Thyroid gland (tissue), 4 donors: ENCODE measurements at regions not wholly inside any gene's neighbourhood (a gene's known extent, or its start where the extent isn't known, plus 50 kb on each side); places are given as distances from the start of the nearest gene placed in this dataset.

Experiments
- DNase-seq, 2 donors: peaks; one replicate each; pipeline ENCODE4 v3.0.0-alpha.2; 2019
- H3K27ac ChIP-seq, 3 donors: fragments of 200-600 bp; sonication (generic); 1 replicate in 2 of 3; 2 replicates in 1 of 3; pipeline ENCODE4 v1.5.1; 2016 to 2019; ENCODE audit warnings: mild to moderate bottlenecking in 1 of 3, moderate library complexity in 1 of 3
- H3K27me3 ChIP-seq: fragments of 200-600 bp; sonication (generic); one replicate; pipeline ENCODE4 v1.5.1; 2019
- H3K36me3 ChIP-seq, 2 donors: fragments of 200-600 bp; sonication (generic); one replicate each; pipeline ENCODE4 v1.5.1; 2016 to 2019
- H3K4me1 ChIP-seq, 2 donors: fragments of 200-600 bp; sonication (generic); one replicate each; pipeline ENCODE4 v1.5.1; 2017 to 2019
- H3K4me3 ChIP-seq, 3 donors: fragments of 200-600 bp; sonication (generic); replicated peaks in 1 of 3; 1 replicate in 2 of 3; 2 replicates in 1 of 3; pipeline ENCODE4 v1.5.1; 2016; ENCODE audit warnings: mild to moderate bottlenecking in 1 of 3
- H3K9me3 ChIP-seq: fragments of 200-600 bp; sonication (generic); one replicate; pipeline ENCODE4 v1.5.1; 2017
- POLR2A ChIP-seq, 2 donors: fragments of 450-650 bp; IDR thresholded peaks; one replicate each; pipeline ENCODE4 v1.6.1; 2017; ENCODE audit warnings: antibody characterized with exemption in 2 of 2, mild to moderate bottlenecking in 2 of 2, moderate library complexity in 1 of 2
- WGBS, 2 donors: methylation state at CpG; one replicate each; pipeline ENCODE4 v1.1.5; 2017; 5-methylcytosine and 5-hydroxymethylcytosine counted together
- intact Hi-C: fragments of 100-400 bp; cut with DNase I; formaldehyde crosslinking; loops from one replicate; pipeline ENCODE4 v1.15.1; 2023
- TF ChIP-seq, protein P1 (sequence below), 6 experiments: fragments of 200-600 bp in 3 of 6; fragments of 450-650 bp in 3 of 6; sonication (generic) in 3 of 6; IDR thresholded peaks; one replicate each; pipeline ENCODE4 v1.5.1; 2016 to 2019; ENCODE audit warnings: antibody characterized with exemption in 6 of 6, mild to moderate bottlenecking in 2 of 6, inconsistent platforms in 1 of 6, moderate library complexity in 1 of 6

DNA sequence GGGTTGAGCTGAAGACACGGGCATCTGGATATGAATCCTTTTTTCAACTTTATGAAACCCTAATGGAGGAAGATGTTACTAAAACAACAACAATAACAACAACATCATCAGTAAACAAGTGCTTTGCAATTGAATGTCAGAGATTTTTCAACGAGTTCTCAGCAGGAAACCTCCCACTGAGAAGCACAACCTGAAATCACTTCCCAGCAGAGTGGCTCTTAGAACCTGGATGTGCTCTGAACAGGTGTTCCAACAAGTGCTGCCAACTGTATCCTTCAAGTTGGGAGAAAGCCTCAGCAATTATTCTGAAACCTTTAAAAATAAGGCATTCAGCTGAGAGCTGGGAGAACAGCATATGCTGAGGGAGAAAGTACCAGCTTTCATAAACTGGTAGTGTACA is 1622.7 kb upstream of the CELF4 start:
- DNase-seq: no peak
- Histone ChIP-seq H3K27me3 (no peaks in the 10 kb centered on the region), H3K4me3 (no peak overlapping the region), H3K36me3 (no peaks in the 10 kb centered on the region), H3K9me3 (no peaks in the 10 kb centered on the region), H3K4me1 (no peaks in the 10 kb centered on the region), H3K27ac (no peak overlapping the region)
- no peak for TF ChIP-seq POLR2A (IDR thresholded peaks at IDR 0.05)
- TF ChIP-seq, protein P1, sequence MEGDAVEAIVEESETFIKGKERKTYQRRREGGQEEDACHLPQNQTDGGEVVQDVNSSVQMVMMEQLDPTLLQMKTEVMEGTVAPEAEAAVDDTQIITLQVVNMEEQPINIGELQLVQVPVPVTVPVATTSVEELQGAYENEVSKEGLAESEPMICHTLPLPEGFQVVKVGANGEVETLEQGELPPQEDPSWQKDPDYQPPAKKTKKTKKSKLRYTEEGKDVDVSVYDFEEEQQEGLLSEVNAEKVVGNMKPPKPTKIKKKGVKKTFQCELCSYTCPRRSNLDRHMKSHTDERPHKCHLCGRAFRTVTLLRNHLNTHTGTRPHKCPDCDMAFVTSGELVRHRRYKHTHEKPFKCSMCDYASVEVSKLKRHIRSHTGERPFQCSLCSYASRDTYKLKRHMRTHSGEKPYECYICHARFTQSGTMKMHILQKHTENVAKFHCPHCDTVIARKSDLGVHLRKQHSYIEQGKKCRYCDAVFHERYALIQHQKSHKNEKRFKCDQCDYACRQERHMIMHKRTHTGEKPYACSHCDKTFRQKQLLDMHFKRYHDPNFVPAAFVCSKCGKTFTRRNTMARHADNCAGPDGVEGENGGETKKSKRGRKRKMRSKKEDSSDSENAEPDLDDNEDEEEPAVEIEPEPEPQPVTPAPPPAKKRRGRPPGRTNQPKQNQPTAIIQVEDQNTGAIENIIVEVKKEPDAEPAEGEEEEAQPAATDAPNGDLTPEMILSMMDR (IDR thresholded peaks at IDR 0.05): no peak
- intact Hi-C loops: no loop called here
- 34 to 48% methylated on average over 2 of the region's 2 CpGs for WGBS, 2 donors

DNA sequence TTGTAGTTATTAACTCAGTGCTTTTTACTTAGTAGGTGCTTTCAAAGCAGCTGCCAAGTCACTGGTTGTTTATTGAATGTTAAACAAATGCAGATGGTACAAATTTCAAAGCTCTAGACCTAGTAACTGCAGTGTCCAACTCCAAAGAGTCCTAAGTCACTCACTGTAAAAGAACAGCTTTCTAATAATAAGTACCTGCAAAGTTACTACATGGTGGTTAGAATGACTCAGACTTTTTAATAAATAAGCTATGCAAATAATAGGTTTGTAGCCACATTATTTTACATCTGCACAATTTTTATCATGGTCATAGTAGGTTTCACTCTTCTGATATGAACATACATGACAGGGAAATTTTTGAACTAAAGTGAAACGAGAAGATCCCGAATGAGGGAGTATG is 1620.4 kb upstream of the CELF4 start:
- intact Hi-C loops: no loop called here
- Histone ChIP-seq H3K9me3 (no peaks in the 10 kb centered on the region), H3K27me3 (no peaks in the 10 kb centered on the region), H3K4me3 (no peak overlapping the region), H3K27ac (no peak overlapping the region), H3K4me1 (no peaks in the 10 kb centered on the region), H3K36me3 (no peaks in the 10 kb centered on the region)
- TF ChIP-seq POLR2A (IDR thresholded peaks at IDR 0.05): no peak
- TF ChIP-seq, protein P1 (IDR thresholded peaks at IDR 0.05): no peak
- DNase-seq: no peak
- WGBS, 2 donors: 90 to 97% methylated on average over 2 of the region's 2 CpGs

DNA sequence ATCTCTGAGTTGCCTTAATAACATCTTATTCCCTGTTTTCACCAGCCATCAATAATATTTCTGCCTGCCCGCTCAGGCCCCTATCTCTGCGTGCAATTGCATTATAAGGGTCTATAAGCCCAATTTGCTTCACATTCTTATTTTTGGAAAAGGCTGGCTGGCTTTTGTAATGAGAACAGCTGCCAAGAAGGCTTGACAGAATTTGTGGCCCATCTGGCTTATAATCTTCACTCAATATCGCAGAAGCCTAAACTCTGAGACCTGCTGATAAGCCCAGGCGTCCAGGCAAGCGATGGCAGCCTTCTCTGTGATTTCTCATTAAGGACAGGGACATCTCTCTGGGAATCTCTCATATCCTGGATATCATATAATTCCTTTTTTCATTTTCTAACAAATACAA is 1618.6 kb upstream of the CELF4 start:
- Histone ChIP-seq H3K27ac (no peak overlapping the region), H3K4me1 (no peaks in the 10 kb centered on the region), H3K4me3 (no peak overlapping the region), H3K9me3 (no peaks in the 10 kb centered on the region), H3K36me3 (no peaks in the 10 kb centered on the region), H3K27me3 (no peaks in the 10 kb centered on the region)
- intact Hi-C loops: no loop called here
- TF ChIP-seq, protein P1 (IDR thresholded peaks at IDR 0.05): no peak
- TF ChIP-seq POLR2A (IDR thresholded peaks at IDR 0.05): no peak
- 93 to 94% methylated on average over 5 of the region's 5 CpGs for WGBS, 2 donors
- no peak for DNase-seq

DNA sequence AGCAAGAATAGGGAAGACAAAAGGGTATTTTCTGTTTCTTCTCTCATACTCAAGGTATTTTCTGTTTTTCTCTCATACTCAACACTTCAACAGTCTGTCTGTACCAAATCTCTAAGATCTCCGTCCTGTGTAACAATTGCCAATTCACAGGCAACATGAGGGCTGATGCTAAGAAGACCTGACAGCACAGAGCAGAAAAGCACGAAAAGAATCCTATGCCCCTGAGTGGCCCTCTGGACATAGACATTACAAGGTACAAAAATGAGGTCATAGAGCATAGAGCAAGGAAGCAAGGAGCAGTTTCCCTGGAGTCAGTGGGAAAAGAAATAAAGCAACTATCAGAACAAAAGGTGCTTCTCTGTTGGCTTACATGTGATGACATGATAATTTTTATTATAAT is 1612.6 kb upstream of the CELF4 start:
- TF ChIP-seq, protein P1 (IDR thresholded peaks at IDR 0.05): no peak
- no peak for TF ChIP-seq POLR2A (IDR thresholded peaks at IDR 0.05)
- WGBS, 2 donors: 73 to 79% methylated on average over 2 of the region's 2 CpGs
- DNase-seq: no peak
- Histone ChIP-seq H3K27me3 (no peaks in the 10 kb centered on the region), H3K36me3 (no peaks in the 10 kb centered on the region), H3K27ac (no peak overlapping the region), H3K4me3 (no peak overlapping the region), H3K4me1 (no peaks in the 10 kb centered on the region), H3K9me3 (no peaks in the 10 kb centered on the region)
- intact Hi-C loops: no loop called here

DNA sequence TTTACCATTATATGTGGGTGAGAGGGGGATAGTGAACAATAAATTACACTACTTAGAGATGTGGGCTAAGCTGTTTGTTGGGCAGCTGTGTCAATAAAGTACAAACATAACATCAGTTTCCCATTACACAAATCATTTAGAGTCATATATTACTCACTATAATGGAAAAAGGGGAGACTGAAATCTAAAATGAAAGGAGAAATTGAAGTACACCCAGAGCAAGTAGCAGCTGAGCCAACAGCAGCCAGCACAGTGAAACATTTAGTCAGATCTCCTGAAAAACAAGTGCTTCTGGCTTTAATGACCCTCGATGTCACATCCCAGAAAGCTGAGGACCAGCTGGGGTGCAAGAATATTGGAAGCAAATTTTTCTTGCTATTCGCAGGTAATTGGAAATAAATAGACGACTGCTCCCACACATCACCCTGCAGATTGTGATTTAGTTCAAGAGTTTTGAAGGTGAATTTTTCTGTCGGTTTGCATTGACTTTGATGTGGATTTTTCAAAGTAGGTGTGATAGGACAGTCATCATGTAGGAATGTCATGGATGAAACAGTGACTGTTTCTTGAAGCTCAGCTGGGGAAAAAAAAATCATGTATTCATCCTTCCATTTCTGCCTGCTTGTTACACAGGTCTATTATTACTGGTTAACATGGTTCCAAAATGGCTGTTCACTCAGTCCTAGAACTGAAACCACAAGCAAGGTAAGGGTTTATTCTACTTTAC is 1607.3 kb upstream of the CELF4 start:
- 83 to 88% methylated on average over 4 of the region's 4 CpGs for WGBS, 2 donors

More for the DNA sequence above, 1607.3 kb upstream of the CELF4 start:
- no peak for DNase-seq
- Histone ChIP-seq H3K4me3 (no peak overlapping the region), H3K27me3 (no peaks in the 10 kb centered on the region), H3K27ac (no peak overlapping the region), H3K4me1 (no peaks in the 10 kb centered on the region), H3K36me3 (no peaks in the 10 kb centered on the region), H3K9me3 (no peaks in the 10 kb centered on the region)
- no peak for TF ChIP-seq POLR2A (IDR thresholded peaks at IDR 0.05)
- TF ChIP-seq, protein P1 (IDR thresholded peaks at IDR 0.05): no peak
- intact Hi-C loops: no loop called here
